ENCODE measurements at regions not wholly inside any gene's neighbourhood (a gene's known extent, or its start where the extent isn't known, plus 50 kb on each side); places are given as distances from the start of the nearest gene placed in this dataset.

DNA sequence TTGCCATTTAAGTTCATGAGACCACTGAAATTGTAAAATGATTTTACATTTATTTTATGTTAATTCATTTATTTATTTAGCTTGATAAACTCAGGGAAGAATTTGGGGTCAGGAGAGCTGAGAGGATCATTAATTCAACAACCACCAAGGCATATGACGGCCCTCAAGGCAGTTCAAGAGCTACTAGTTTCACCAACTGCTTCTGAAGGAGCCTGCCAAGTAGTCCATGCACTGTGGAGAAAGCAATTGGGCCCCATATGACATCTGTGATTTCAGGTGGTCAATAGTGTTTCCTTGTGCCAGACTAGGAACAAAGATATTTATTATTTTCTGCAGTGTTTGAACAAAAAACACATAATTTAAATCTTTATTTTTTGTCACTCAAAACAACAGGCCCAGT is 236.4 kb downstream of the CASP12 start:
- Histone ChIP-seq H3K27ac (no peak overlapping the region), H3K4me3 (no peak overlapping the region)
- no peak for TF ChIP-seq CTCF (IDR thresholded peaks at IDR 0.05)
- no peak for DNase-seq (ENCODE audit: low spot score)

- Histone ChIP-seq H3K4me3 (no peak overlapping the region), H3K27ac (no peak overlapping the region)
- no peak for TF ChIP-seq CTCF (IDR thresholded peaks at IDR 0.05)
- no peak for DNase-seq (ENCODE audit: low spot score)
These were observed 236.8 kb downstream of the CASP12 start for GRCh38 chr11:104661471-104661870.

DNA sequence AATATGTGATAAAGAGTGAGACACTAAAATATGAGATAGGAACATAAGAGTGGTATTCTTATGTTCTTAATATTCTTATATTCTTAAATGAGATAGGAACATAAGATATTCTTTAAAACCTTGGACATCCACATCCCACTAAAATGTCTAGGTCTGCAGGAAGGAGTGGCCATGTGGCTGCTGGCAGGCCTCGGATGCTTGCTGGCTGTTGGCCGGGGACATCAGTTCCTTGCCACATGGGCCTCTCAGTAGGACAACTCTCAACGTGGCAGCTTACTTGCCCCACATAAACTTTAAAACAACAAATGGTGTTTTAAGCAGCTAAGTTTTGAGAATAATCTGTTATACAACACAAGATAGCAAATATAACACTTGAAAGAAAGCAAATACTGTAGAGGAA is 240.1 kb downstream of the CASP12 start:
- TF ChIP-seq CTCF (IDR thresholded peaks at IDR 0.05) = no peak
- no peak for DNase-seq (ENCODE audit: low spot score)

DNA sequence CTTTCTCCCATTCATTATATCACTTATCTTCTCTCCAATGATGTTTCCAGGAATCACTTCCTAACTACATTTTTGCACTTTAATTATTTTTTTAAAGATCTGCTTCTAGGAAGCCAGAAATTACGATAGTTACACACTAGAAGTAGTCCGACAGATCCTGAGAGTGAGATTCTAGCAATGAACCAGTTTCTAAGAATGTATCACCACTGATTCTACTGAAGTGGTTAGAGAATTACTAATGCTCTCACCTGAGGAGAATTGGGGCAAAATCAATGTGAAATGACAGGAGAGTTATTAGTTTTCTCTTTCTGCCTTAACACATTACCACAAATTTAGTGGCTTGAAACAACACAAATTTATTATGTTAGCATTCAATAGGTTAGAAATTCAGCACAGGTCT is 241.2 kb downstream of the CASP12 start:
- no peak overlapping the region for H3K27ac ChIP-seq
- DNase-seq (ENCODE audit: low spot score) = no peak
- H3K4me3 ChIP-seq = no peak overlapping the region
- no peak for TF ChIP-seq CTCF (IDR thresholded peaks at IDR 0.05)

More for the DNA sequence above, 240.1 kb downstream of the CASP12 start:
- Histone ChIP-seq H3K27ac (no peak overlapping the region), H3K4me3 (no peak overlapping the region)

DNA sequence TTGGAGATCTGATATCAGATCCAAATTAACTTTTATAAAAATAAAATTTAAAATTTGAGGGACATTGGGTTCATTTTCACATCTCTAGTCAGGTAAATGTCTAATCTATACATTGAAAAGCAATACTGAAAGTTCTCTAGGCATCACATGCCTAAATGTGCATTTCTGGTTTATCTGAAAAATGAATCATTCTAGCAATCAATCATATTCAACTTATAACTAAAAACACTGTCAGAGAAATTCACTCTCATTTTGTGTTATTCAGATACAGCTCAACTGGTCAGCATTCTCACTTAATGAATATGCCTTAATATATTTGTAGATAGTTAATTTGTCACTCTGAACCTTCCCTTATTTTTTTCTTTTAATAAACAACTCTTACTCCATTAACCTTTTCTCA is 243.2 kb downstream of the CASP12 start:
- TF ChIP-seq CTCF (IDR thresholded peaks at IDR 0.05) = no peak
- H3K4me3 ChIP-seq = no peak overlapping the region
- H3K27ac ChIP-seq = no peak overlapping the region
- DNase-seq (ENCODE audit: low spot score) = no peak

GRCh38 chr11:104654181-104654813 is 244.0 kb downstream of the CASP12 start:
- Histone ChIP-seq H3K4me3 (no peak overlapping the region), H3K27ac (no peak overlapping the region)
- no peak for TF ChIP-seq CTCF (IDR thresholded peaks at IDR 0.05)
- DNase-seq (ENCODE audit: low spot score) = no peak

DNA sequence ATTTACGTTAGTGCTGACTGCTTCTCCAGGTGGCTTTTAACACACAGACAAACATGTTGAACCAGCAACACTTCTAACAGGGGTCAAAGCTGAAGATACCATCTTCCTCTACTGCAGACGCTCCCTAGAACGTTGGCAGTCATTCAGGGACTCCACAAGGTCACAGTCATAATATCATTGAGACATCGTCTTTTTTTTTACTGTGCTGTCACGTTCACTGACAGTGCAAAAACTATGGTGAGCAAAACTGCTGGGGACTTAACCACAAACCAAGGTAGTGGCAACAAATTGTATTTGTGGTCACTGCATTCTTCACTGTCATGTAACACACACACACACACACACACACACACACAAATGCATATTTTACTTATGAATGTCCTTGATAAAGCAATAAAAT is 244.9 kb downstream of the CASP12 start:
- DNase-seq (ENCODE audit: low spot score) = no peak
- peak overlapping the region; percentile 23 for H3K4me3 ChIP-seq
- TF ChIP-seq CTCF (IDR thresholded peaks at IDR 0.05) = no peak
- H3K27ac ChIP-seq = no peak overlapping the region

Measured in coronary artery (tissue), 2 donors.